ENCODE measurements at regions not wholly inside any gene's neighbourhood (a gene's known extent, or its start where the extent isn't known, plus 50 kb on each side); places are given as distances from the start of the nearest gene placed in this dataset.

- DNase-seq (ENCODE audit: low read depth) = no peak
- no peak for TF ChIP-seq CTCF (conservative IDR thresholded peaks at IDR 0.05; ENCODE audit: control insufficient read depth, insufficient read depth, low read depth, low read length)
- no peak overlapping the region for H3K4me3 ChIP-seq (ENCODE audit: control insufficient read depth, low read depth, low read length)
These were observed 286.2 kb upstream of the STT3B start for GRCh38 chr3:31246293-31247062.

GRCh38 chr3:31247063-31247447 lies 285.7 kb upstream of the STT3B start:
- TF ChIP-seq CTCF (conservative IDR thresholded peaks at IDR 0.05; ENCODE audit: control insufficient read depth, insufficient read depth, low read depth, low read length) = no peak
- H3K4me3 ChIP-seq (ENCODE audit: control insufficient read depth, low read depth, low read length) = no peak overlapping the region
- no peak for DNase-seq (ENCODE audit: low read depth)

GRCh38 chr3:31247850-31248562 lies 284.7 kb upstream of the STT3B start:
- TF ChIP-seq CTCF (conservative IDR thresholded peaks at IDR 0.05; ENCODE audit: control insufficient read depth, insufficient read depth, low read depth, low read length) = no peak
- no peak for DNase-seq (ENCODE audit: low read depth)
- H3K4me3 ChIP-seq (ENCODE audit: control insufficient read depth, low read depth, low read length) = no peak overlapping the region

GRCh38 chr3:31248563-31248992 lies 284.1 kb upstream of the STT3B start:
- no peak overlapping the region for H3K4me3 ChIP-seq (ENCODE audit: control insufficient read depth, low read depth, low read length)
- no peak for TF ChIP-seq CTCF (conservative IDR thresholded peaks at IDR 0.05; ENCODE audit: control insufficient read depth, insufficient read depth, low read depth, low read length)
- no peak for DNase-seq (ENCODE audit: low read depth)

- no peak for TF ChIP-seq CTCF (conservative IDR thresholded peaks at IDR 0.05; ENCODE audit: control insufficient read depth, insufficient read depth, low read depth, low read length)
- DNase-seq (ENCODE audit: low read depth) = no peak
- H3K4me3 ChIP-seq (ENCODE audit: control insufficient read depth, low read depth, low read length) = no peak overlapping the region
These were observed 283.2 kb upstream of the STT3B start for GRCh38 chr3:31249545-31249944.

- no peak overlapping the region for H3K4me3 ChIP-seq (ENCODE audit: control insufficient read depth, low read depth, low read length)
- no peak for DNase-seq (ENCODE audit: low read depth)
- no peak for TF ChIP-seq CTCF (conservative IDR thresholded peaks at IDR 0.05; ENCODE audit: control insufficient read depth, insufficient read depth, low read depth, low read length)
These were observed 282.5 kb upstream of the STT3B start for GRCh38 chr3:31250116-31250777.

All from fibroblast of mammary gland (primary cell).